HCT116 (cell line): ENCODE measurements at regions not wholly inside any gene's neighbourhood (a gene's known extent, or its start where the extent isn't known, plus 50 kb on each side); places are given as distances from the start of the nearest gene placed in this dataset.

ENCODE experiments used
- ATAC-seq: fragments of 200-7000 bp; cut with Tn5 transposase; 2 replicates; pipeline ENCODE4 v1.9.1; 2020; ENCODE audit warnings: mild to moderate bottlenecking, moderate library complexity
- BruUV-seq: library from RNA; stranded (reverse); fragments of 400-500 nt; replicated peaks from 2 replicates; lab custom pipeline; 2021; lab: Mats Ljungman, UMichigan
- CTCF ChIA-PET: fragments of 300-600 bp; sonication (Branson Sonifier 250); formaldehyde crosslinking; loops from one replicate; lab custom pipeline; 2021; ENCODE audit warnings: antibody characterized with exemption; lab: Charles Lee
- POLR2A ChIA-PET: fragments of 300-600, 350-600 bp; sonication (Branson Sonifier 250); formaldehyde crosslinking; loops from one replicate; lab custom pipeline; 2021; ENCODE audit warnings: antibody characterized with exemption; lab: Charles Lee
- RAD21 ChIA-PET, 2 experiments: fragments of 300-600 bp; sonication (Branson Sonifier 250); formaldehyde crosslinking; loops; one replicate each; lab custom pipeline; 2023; ENCODE audit warnings: low total read pairs in 2 of 2; ENCODE audit not compliant: uncharacterized antibody in 2 of 2, unreplicated experiment in 2 of 2, low non-redundant PET in 1 of 2; lab: Charles Lee
- DNase-seq: peaks from one replicate; pipeline ENCODE4 v3.0.0-alpha.2; 2010; ENCODE audit warnings: low read depth, low spot score
- H2AFZ ChIP-seq: fragments of 200-600 bp; shearing (Covaris generic), sonication (generic); 2 replicates; pipeline ENCODE4 v1.6.1; 2017; ENCODE audit warnings: low read depth, mixed run types, mixed read lengths, antibody characterized with exemption, low read length; ENCODE audit not compliant: poor library complexity, severe bottlenecking
- H3K27ac ChIP-seq: 2 replicates; pipeline ENCODE4 v1.5.1; 2012; ENCODE audit warnings: low read depth, low read length
- H3K27me3 ChIP-seq: fragments of 200-600 bp; sonication (generic); 2 replicates; pipeline ENCODE4 v1.6.1; 2016; ENCODE audit warnings: mixed run types, low read length, mixed read lengths; ENCODE audit not compliant: insufficient read depth
- H3K36me3 ChIP-seq, 2 experiments: fragments of 200-500 bp in 1 of 2; fragments of 200-600 bp in 1 of 2; sonication (Bioruptor generic) in 1 of 2; sonication (generic) in 1 of 2; 2 replicates each; pipeline versions ENCODE4 v1.5.1 to v1.6.1; 2014 to 2016; ENCODE audit warnings: low read length in 2 of 2, inconsistent platforms in 1 of 2, mixed read lengths in 1 of 2, mixed run types in 1 of 2; ENCODE audit not compliant: insufficient read depth in 2 of 2, control insufficient read depth in 1 of 2
- H3K4me1 ChIP-seq, 2 experiments: fragments of 200-600 bp in 1 of 2; sonication (generic) in 1 of 2; 2 replicates each; pipeline versions ENCODE4 v1.5.1 to v1.6.1; 2012 to 2017; ENCODE audit warnings: low read length in 2 of 2, inconsistent platforms in 1 of 2, mild to moderate bottlenecking in 1 of 2, mixed read lengths in 1 of 2, mixed run types in 1 of 2, moderate library complexity in 1 of 2; ENCODE audit not compliant: insufficient read depth in 2 of 2, control insufficient read depth in 1 of 2
- H3K4me2 ChIP-seq: fragments of 200-600 bp; sonication (generic); 2 replicates; pipeline ENCODE4 v1.6.1; 2017; ENCODE audit warnings: mixed run types, low read length, mixed read lengths
- H3K4me3 ChIP-seq, 2 experiments: fragments of 200-600 bp in 1 of 2; sonication (generic) in 1 of 2; replicated peaks in 1 of 2; 2 replicates each; pipeline ENCODE4 v1.5.1; 2011 to 2016; ENCODE audit warnings: low read length in 2 of 2, control low read depth in 1 of 2, low read depth in 1 of 2, mild to moderate bottlenecking in 1 of 2, mixed read lengths in 1 of 2, mixed run types in 1 of 2
- H3K79me2 ChIP-seq: fragments of 200-600 bp; sonication (generic); 2 replicates; pipeline ENCODE4 v1.6.1; 2017; ENCODE audit warnings: mild to moderate bottlenecking, mixed run types, low read length, moderate library complexity, mixed read lengths; ENCODE audit not compliant: insufficient read depth
- H3K9ac ChIP-seq: fragments of 200-600 bp; sonication (generic); 2 replicates; pipeline ENCODE4 v1.6.1; 2016; ENCODE audit warnings: low read length, mixed read lengths
- H3K9me2 ChIP-seq: fragments of 200-600 bp; sonication (generic), shearing (Covaris generic); 2 replicates; pipeline ENCODE4 v1.6.1; 2017; ENCODE audit warnings: mixed run types, mild to moderate bottlenecking, moderate library complexity; ENCODE audit not compliant: insufficient read depth
- H3K9me3 ChIP-seq, 2 experiments: fragments of 200-500 bp in 1 of 2; fragments of 200-600 bp in 1 of 2; sonication (Bioruptor generic) in 1 of 2; sonication (generic) in 1 of 2; 2 replicates each; pipeline ENCODE4 v1.6.1; 2014 to 2017; ENCODE audit warnings: low read length in 2 of 2, mixed read lengths in 2 of 2, inconsistent platforms in 1 of 2, low read depth in 1 of 2, mild to moderate bottlenecking in 1 of 2, mixed run types in 1 of 2, moderate library complexity in 1 of 2; ENCODE audit not compliant: control insufficient read depth in 1 of 2, insufficient read depth in 1 of 2
- H4K20me1 ChIP-seq: fragments of 200-600 bp; sonication (generic), shearing (Covaris generic); 2 replicates; pipeline ENCODE4 v1.6.1; 2017; ENCODE audit warnings: mixed run types, mild to moderate bottlenecking, moderate library complexity; ENCODE audit not compliant: insufficient read depth
- ATF3 ChIP-seq: IDR thresholded peaks from 2 replicates; pipeline ENCODE4 v1.6.1; 2012
- CBX3 ChIP-seq: IDR thresholded peaks from 2 replicates; pipeline ENCODE4 v1.6.1; 2012; ENCODE audit warnings: low read depth
- EGR1 ChIP-seq: IDR thresholded peaks from 2 replicates; pipeline ENCODE4 v1.6.1; 2012; ENCODE audit warnings: low read depth
- ELF1 ChIP-seq: IDR thresholded peaks from 2 replicates; pipeline ENCODE4 v1.6.1; 2012; ENCODE audit warnings: low read depth, borderline replicate concordance
- EZH2phosphoT487 ChIP-seq: fragments of 200-600 bp; IDR thresholded peaks from 2 replicates; pipeline ENCODE4 v1.6.1; 2018; ENCODE audit warnings: antibody characterized with exemption, borderline replicate concordance
- FOSL1 ChIP-seq: IDR thresholded peaks from 2 replicates; pipeline ENCODE4 v1.6.1; 2012; ENCODE audit warnings: low read depth
- JUND ChIP-seq: IDR thresholded peaks from 2 replicates; pipeline ENCODE4 v1.6.1; 2012
- SIN3A ChIP-seq: IDR thresholded peaks from 2 replicates; pipeline ENCODE4 v1.6.1; 2012; ENCODE audit warnings: low read depth
- SP1 ChIP-seq: IDR thresholded peaks from 2 replicates; pipeline ENCODE4 v1.6.1; 2012; ENCODE audit warnings: low read depth
- SRF ChIP-seq: IDR thresholded peaks from 2 replicates; pipeline ENCODE4 v1.6.1; 2012; ENCODE audit warnings: low read depth
- TCF7L2 ChIP-seq: IDR thresholded peaks from 2 replicates; pipeline ENCODE4 v1.7.0; 2011; ENCODE audit warnings: borderline replicate concordance, inconsistent platforms; ENCODE audit not compliant: insufficient read depth, insufficient read length; ENCODE audit errors: extremely low read depth
- ZFX ChIP-seq: fragments of 450-650 bp; IDR thresholded peaks from 2 replicates; pipeline ENCODE4 v1.6.1; 2017
- ZNF274 ChIP-seq: fragments of 200-500 bp; sonication (Bioruptor generic); IDR thresholded peaks from 2 replicates; pipeline ENCODE4 v1.6.1; 2014; ENCODE audit warnings: mild to moderate bottlenecking, low read depth, low read length, inconsistent platforms
- intact Hi-C: fragments of 100-400 bp; cut with micrococcal nuclease; formaldehyde crosslinking; loops from 2 replicates; pipeline ENCODE4 v1.10.0; 2022

- H3K9ac ChIP-seq = no peak overlapping the region
- no peaks in the 10 kb centered on the region for H4K20me1 ChIP-seq
- H2AFZ ChIP-seq = no peak overlapping the region
- H3K9me3 ChIP-seq = no peaks in the 10 kb centered on the region
- ATAC-seq = no peak
- TF ChIP-seq ZNF274 (no peak), EGR1 (no peak), ELF1 (no peak), CBX3 (no peak), SIN3A (no peak), ZFX (no peak), FOSL1 (no peak), EZH2phosphoT487 (no peak), ATF3 (no peak), SP1 (no peak)
- TF ChIP-seq, all 23 proteins: peak for 0
- H3K27ac ChIP-seq = no peak overlapping the region
- H3K4me1 ChIP-seq = no peaks in the 10 kb centered on the region
- H3K4me3 ChIP-seq = no peak overlapping the region
- BruUV-seq = no TSS peak
- H3K79me2 ChIP-seq = no peaks in the 10 kb centered on the region
- no peak overlapping the region for H3K4me2 ChIP-seq
- POLR2A ChIA-PET = no interaction called here
- RAD21 ChIA-PET = no interaction called here
- CTCF ChIA-PET = interaction anchor here (1.2 to 1.3 kb wide), 2 partner anchors 13 to 40 kb away, joined by 3 read pairs; no protein-coding TSS in a partner anchor
- H3K36me3 ChIP-seq = no peaks in the 10 kb centered on the region
- no peaks in the 10 kb centered on the region for H3K27me3 ChIP-seq
- intact Hi-C loops = loop anchor here (5.0 kb wide), 1 partner anchor 454 kb away; no protein-coding TSS in a partner anchor
- H3K9me2 ChIP-seq = no peaks in the 10 kb centered on the region; the same call in 1 of the 2 replicates
- no peak for DNase-seq
These were observed 147.0 kb upstream of the THRB start for GRCh38 chr3:24641628-24642027.

- Histone ChIP-seq H3K4me1 (no peaks in the 10 kb centered on the region), H3K27ac (no peak overlapping the region), H3K4me2 (no peak overlapping the region), H3K4me3 (no peak overlapping the region), H2AFZ (no peak overlapping the region), H4K20me1 (no peaks in the 10 kb centered on the region), H3K79me2 (no peaks in the 10 kb centered on the region), H3K27me3 (no peaks in the 10 kb centered on the region), H3K36me3 (no peaks in the 10 kb centered on the region), H3K9ac (no peak overlapping the region), H3K9me2 (no peaks in the 10 kb centered on the region), H3K9me3 (no peaks in the 10 kb centered on the region)
- intact Hi-C loops = no loop called here
- CTCF ChIA-PET = no interaction called here
- DNase-seq (no peak), ATAC-seq (no peak)
- POLR2A ChIA-PET = no interaction called here
- TF ChIP-seq EGR1 (no peak), SP1 (no peak), JUND (no peak), SIN3A (no peak), TCF7L2 (no peak), SRF (no peak), ZFX (no peak)
- BruUV-seq = no TSS peak
- RAD21 ChIA-PET = no interaction called here
These were observed 150.4 kb upstream of the THRB start for GRCh38 chr3:24645047-24645446.
